ENCODE measurements at regions not wholly inside any gene's neighbourhood (a gene's known extent, or its start where the extent isn't known, plus 50 kb on each side); places are given as distances from the start of the nearest gene placed in this dataset.

- no peak for DNase-seq
Measured at GRCh38 chr10:3478632-3479240, 306.2 kb upstream of the PITRM1 start.

- DNase-seq = no peak
Measured at GRCh38 chr10:3478153-3478552, 305.6 kb upstream of the PITRM1 start.

GRCh38 chr10:3477683-3478082 lies 305.1 kb upstream of the PITRM1 start:
- DNase-seq = no peak

GRCh38 chr10:3476640-3477448 lies 304.3 kb upstream of the PITRM1 start:
- DNase-seq = no peak

- no peak for DNase-seq
Measured at GRCh38 chr10:3476186-3476585, 303.6 kb upstream of the PITRM1 start.

- DNase-seq = no peak
Measured at GRCh38 chr10:3475367-3475766, 302.8 kb upstream of the PITRM1 start.

GRCh38 chr10:3474266-3474665 lies 301.7 kb upstream of the PITRM1 start:
- DNase-seq = no peak

- no peak for DNase-seq
Measured at GRCh38 chr10:3473271-3473670, 300.7 kb upstream of the PITRM1 start.

- peak; percentile 33 for DNase-seq
Measured at GRCh38 chr10:3472287-3473051, 299.9 kb upstream of the PITRM1 start.

- no peak for DNase-seq
Measured at GRCh38 chr10:3471927-3472286, 299.3 kb upstream of the PITRM1 start.

GRCh38 chr10:3471472-3471871 lies 298.9 kb upstream of the PITRM1 start:
- DNase-seq = no peak

- no peak for DNase-seq
Measured at GRCh38 chr10:3470191-3470590, 297.6 kb upstream of the PITRM1 start.

GRCh38 chr10:3469639-3470020 lies 297.0 kb upstream of the PITRM1 start:
- DNase-seq = no peak

- peak; percentile 16 for DNase-seq
Measured at GRCh38 chr10:3468919-3469638, 296.5 kb upstream of the PITRM1 start.

GRCh38 chr10:3467052-3467951 lies 294.7 kb upstream of the PITRM1 start:
- DNase-seq = peak; percentile 26

- no peak for DNase-seq
Measured at GRCh38 chr10:3465406-3465891, 292.9 kb upstream of the PITRM1 start.

- no peak for DNase-seq
Measured at GRCh38 chr10:3464760-3465405, 292.3 kb upstream of the PITRM1 start.

- DNase-seq = no peak
Measured at GRCh38 chr10:3460420-3461128, 288.0 kb upstream of the PITRM1 start.

- DNase-seq = no peak
Measured at GRCh38 chr10:3455385-3456334, 283.1 kb upstream of the PITRM1 start.
